DND-41 (cell line): ENCODE measurements at regions not wholly inside any gene's neighbourhood (a gene's known extent, or its start where the extent isn't known, plus 50 kb on each side); places are given as distances from the start of the nearest gene placed in this dataset.

Experiments used
- CTCF ChIP-seq: IDR thresholded peaks from 2 replicates; pipeline ENCODE4 v1.5.1; 2012; ENCODE audit warnings: borderline replicate concordance, low read length, moderate library complexity, mild to moderate bottlenecking; ENCODE audit not compliant: poor library complexity, severe bottlenecking; ENCODE audit errors: extremely low read depth
- EZH2 ChIP-seq: IDR thresholded peaks from 3 replicates; pipeline ENCODE4 v1.6.1; 2012; ENCODE audit warnings: borderline replicate concordance, low read depth, mild to moderate bottlenecking, moderate library complexity, low read length, inconsistent platforms; ENCODE audit not compliant: severe bottlenecking

GRCh38 chr13:63408331-63409189, 1992.9 kb upstream of the PCDH20 start:
- TF ChIP-seq EZH2, result no peak
- no peak for TF ChIP-seq CTCF
